Pancreas (tissue), 10 donors: ENCODE measurements at regions not wholly inside any gene's neighbourhood (a gene's known extent, or its start where the extent isn't known, plus 50 kb on each side); places are given as distances from the start of the nearest gene placed in this dataset.

Experiments used
- ATAC-seq, 4 donors: fragments of 200-7000 bp; cut with Tn5 transposase; one replicate each; pipeline versions ENCODE4 v1.8.0 to v1.9.1; 2020; ENCODE audit warnings: mild to moderate bottlenecking in 4 of 4, moderate library complexity in 4 of 4
- DNase-seq, 6 donors: peaks; one replicate each; pipeline ENCODE4 v3.0.0-alpha.2; 2020
- FAIRE-seq: peaks from 2 replicates; lab custom pipeline; 2012; peaks lifted over from hg19 to GRCh38; lab: Jason Lieb, UNC
- H3K27ac ChIP-seq, 4 donors: fragments of 200-600 bp; sonication (generic); 1 replicate in 3 of 4; 2 replicates in 1 of 4; pipeline versions ENCODE4 v1.5.0 to v1.8.0; 2020
- H3K27me3 ChIP-seq, 4 donors: fragments of 200-600 bp; one replicate each; pipeline ENCODE4 v1.8.0; 2021
- H3K36me3 ChIP-seq, 3 donors: fragments of 200-600 bp; sonication (generic) in 1 of 3; one replicate each; pipeline versions ENCODE4 v1.5.0 to v1.8.0; 2020 to 2021
- H3K4me1 ChIP-seq, 3 donors: fragments of 200-600 bp; one replicate each; pipeline ENCODE4 v1.8.0; 2021
- H3K4me3 ChIP-seq, 4 donors: fragments of 200-600 bp; sonication (generic) in 2 of 4; one replicate each; pipeline versions ENCODE4 v1.5.0 to v1.8.0; 2020 to 2021
- H3K9me3 ChIP-seq, 4 donors: fragments of 200-600 bp; one replicate each; pipeline ENCODE4 v1.8.0; 2021
- CTCF ChIP-seq, 4 donors: fragments of 200-600 bp; sonication (generic) in 3 of 4; IDR thresholded peaks; one replicate each; pipeline versions ENCODE4 v1.5.0 to v1.8.0; 2021; ENCODE audit warnings: antibody characterized with exemption in 4 of 4
- WGBS, 2 donors: extraction: QIAGEN DNeasy Blood & Tissue Kit; methylation state at CpG; one replicate each; pipeline ENCODE4 v1.1.7; 2013; 5-methylcytosine and 5-hydroxymethylcytosine counted together
- intact Hi-C, 3 donors: fragments of 100-400 bp; cut with DNase I; formaldehyde crosslinking; loops; one replicate each; pipeline versions ENCODE4 v1.11.1 to v1.14.2; 2022
- donor health status: healthy with polysubstance abuse.
- donor health status: DM: no; HTN: no; CAD: no; lungs with moderate emphysema.
- donor health status: DM: no; HTN: no; CAD: no.
- donor health status: control.
- donor health status: control.
- donor health status: Bipolar disorder and iron deficiency.
- donor health status: DM: yes; HTN: yes; CAD: no.
- donor health status: DM: no; HTN: no; CAD: no.
- donor health status: DM: no; HTN: no; CAD: no.
- donor health status: DM: yes; HTN: yes; CAD: no.

GRCh38 chr6:126605089-126605488 lies 265.2 kb downstream of the CENPW start:
- TF ChIP-seq CTCF (IDR thresholded peaks at IDR 0.05): no peak
- DNase-seq (no peak), ATAC-seq (no peak), FAIRE-seq (no peak)
- no peaks in the 10 kb centered on the region for H3K27me3 ChIP-seq
- H3K4me3 ChIP-seq: no peak overlapping the region
- H3K4me1 ChIP-seq: no peaks in the 10 kb centered on the region
- no peaks in the 10 kb centered on the region for H3K36me3 ChIP-seq
- H3K9me3 ChIP-seq: no peaks in the 10 kb centered on the region
- intact Hi-C loops: no loop called here
- H3K27ac ChIP-seq: no peak overlapping the region

GRCh38 chr6:126607289-126607688 lies 267.4 kb downstream of the CENPW start:
- WGBS, 2 donors: 74 to 90% methylated on average over 1 of the region's 1 CpG
- no peak for TF ChIP-seq CTCF (IDR thresholded peaks at IDR 0.05)
- Histone ChIP-seq H3K4me3 (no peak overlapping the region), H3K4me1 (no peaks in the 10 kb centered on the region), H3K27ac (no peak overlapping the region), H3K27me3 (no peaks in the 10 kb centered on the region), H3K36me3 (no peaks in the 10 kb centered on the region), H3K9me3 (no peaks in the 10 kb centered on the region)
- intact Hi-C loops: no loop called here
- DNase-seq: no peak
- no peak for ATAC-seq
- no peak for FAIRE-seq

- WGBS, 2 donors: 53 to 62% methylated on average over 4 of the region's 4 CpGs
- H3K4me3 ChIP-seq: no peak overlapping the region
- H3K36me3 ChIP-seq: no peaks in the 10 kb centered on the region
- no peaks in the 10 kb centered on the region for H3K9me3 ChIP-seq
- no peak overlapping the region for H3K27ac ChIP-seq
- intact Hi-C loops: no loop called here
- FAIRE-seq (no peak), DNase-seq (no peak), ATAC-seq (no peak)
- no peaks in the 10 kb centered on the region for H3K27me3 ChIP-seq
- TF ChIP-seq CTCF (IDR thresholded peaks at IDR 0.05): no peak
- no peaks in the 10 kb centered on the region for H3K4me1 ChIP-seq
Measured at GRCh38 chr6:126608681-126609080, 268.8 kb downstream of the CENPW start.

- no peak for TF ChIP-seq CTCF (IDR thresholded peaks at IDR 0.05)
- DNase-seq: no peak
- Histone ChIP-seq H3K9me3 (no peaks in the 10 kb centered on the region), H3K4me1 (no peaks in the 10 kb centered on the region), H3K4me3 (no peak overlapping the region), H3K36me3 (no peaks in the 10 kb centered on the region), H3K27me3 (no peaks in the 10 kb centered on the region), H3K27ac (no peak overlapping the region)
- ATAC-seq: no peak
- WGBS, 2 donors: 46 to 64% methylated on average over 6 of the region's 6 CpGs
- FAIRE-seq: no peak
- intact Hi-C loops: no loop called here
Measured at GRCh38 chr6:126614642-126615504, 275.0 kb downstream of the CENPW start.

GRCh38 chr6:126616866-126617265 lies 277.0 kb downstream of the CENPW start:
- H3K36me3 ChIP-seq: no peaks in the 10 kb centered on the region
- H3K27ac ChIP-seq: no peak overlapping the region
- no peaks in the 10 kb centered on the region for H3K9me3 ChIP-seq
- intact Hi-C loops: no loop called here
- WGBS, 2 donors: 29 to 35% methylated on average over 2 of the region's 2 CpGs
- H3K27me3 ChIP-seq: no peaks in the 10 kb centered on the region
- no peaks in the 10 kb centered on the region for H3K4me1 ChIP-seq
- ATAC-seq: no peak
- no peak for FAIRE-seq
- H3K4me3 ChIP-seq: no peak overlapping the region
- DNase-seq: no peak
- TF ChIP-seq CTCF (IDR thresholded peaks at IDR 0.05): no peak
